CD4-positive, alpha-beta T cell treated with Interleukin-4 for 1 hour (primary cell): ENCODE measurements at regions not wholly inside any gene's neighbourhood (a gene's known extent, or its start where the extent isn't known, plus 50 kb on each side); places are given as distances from the start of the nearest gene placed in this dataset.

Experiments
- DNase-seq, 2 donors: peaks; one replicate each; pipeline ENCODE4 v3.0.0-alpha.2; 2020 to 2022

DNA sequence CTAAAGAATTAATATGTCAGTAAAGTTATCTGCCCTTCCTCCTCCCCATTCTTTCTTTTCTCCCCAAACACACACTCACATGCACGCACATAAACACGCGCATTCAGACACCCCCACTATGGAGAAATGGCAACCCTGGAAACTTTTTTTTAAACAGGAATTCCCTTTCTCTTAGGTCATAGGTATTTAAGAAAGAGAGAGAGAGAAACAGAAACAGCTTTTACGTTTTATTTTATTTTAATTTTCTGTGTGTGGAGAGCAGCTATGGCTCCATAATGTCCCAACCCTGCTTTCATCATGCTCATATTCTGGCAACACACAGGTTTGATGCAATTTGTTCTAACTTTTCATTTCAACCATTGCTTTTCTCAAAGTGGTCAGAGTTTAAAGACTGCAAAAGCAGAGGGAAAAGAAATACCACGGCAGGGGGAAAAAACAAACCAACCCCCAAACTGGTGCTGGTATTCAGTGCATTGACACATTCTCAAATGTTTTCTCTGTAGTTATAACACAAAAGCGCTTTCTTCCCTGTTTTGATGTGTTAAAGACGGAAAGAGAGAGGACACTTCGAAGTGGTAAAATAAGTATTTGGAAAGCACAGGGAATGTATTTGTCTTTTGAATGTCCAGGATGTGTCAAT lies 126.0 kb upstream of the TMEM161B start:
- no peak for DNase-seq

DNA sequence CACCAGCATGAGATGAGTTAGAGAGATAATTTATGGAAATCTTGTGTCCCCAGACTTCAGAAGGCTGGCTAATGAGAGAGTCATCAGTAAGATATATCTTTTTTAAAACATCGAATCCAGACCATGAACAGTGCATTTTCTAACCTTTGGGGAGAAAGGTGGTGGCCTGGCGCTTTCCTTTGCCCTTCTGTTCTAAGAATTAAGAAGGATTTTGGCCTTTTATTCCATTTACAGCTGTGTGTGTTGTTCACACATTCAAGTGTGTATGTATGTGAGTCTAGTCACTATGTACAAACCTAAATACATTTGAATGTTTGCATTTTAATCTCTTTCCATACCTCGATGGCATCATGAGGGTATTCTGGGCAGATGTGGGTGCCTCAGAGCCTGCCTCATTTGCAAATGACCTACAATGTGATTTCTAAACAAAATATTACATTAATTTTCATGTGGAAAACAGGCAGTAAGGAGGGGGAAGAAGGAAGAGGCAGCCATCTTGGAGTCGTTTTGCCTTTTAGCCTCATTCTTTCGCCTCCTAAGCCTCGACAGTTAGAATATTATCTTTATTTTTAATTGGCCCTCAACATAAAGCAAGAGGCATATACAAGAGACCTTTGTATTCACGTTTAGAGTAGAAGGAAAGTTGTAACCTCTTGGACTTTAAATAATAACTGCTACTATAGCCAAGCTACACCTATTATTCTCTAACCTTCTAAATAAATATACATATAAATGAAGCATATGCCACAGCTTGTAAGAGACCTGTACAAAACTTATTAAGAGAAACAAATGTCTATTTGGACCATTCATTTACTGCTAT lies 125.3 kb upstream of the TMEM161B start:
- no peak for DNase-seq

DNA sequence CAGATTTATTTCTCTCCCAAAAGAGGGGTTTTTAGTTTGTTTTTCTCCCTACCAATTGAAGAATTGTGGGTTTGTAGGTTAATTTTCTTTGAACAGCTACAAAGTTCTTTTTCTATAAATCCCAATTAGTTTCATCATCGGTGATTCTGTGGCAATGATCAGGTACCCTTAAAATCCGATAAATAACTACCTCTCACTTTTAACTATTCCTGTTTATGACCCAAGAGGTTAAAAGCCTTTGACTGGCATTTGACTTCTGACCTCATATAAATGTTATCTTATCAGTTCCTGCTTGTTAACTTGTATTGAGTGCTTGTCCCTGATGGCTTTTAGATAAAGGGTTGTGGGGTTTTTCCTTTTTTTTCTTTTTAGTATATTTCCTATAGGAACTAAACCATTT lies 124.4 kb upstream of the TMEM161B start:
- DNase-seq: no peak

DNA sequence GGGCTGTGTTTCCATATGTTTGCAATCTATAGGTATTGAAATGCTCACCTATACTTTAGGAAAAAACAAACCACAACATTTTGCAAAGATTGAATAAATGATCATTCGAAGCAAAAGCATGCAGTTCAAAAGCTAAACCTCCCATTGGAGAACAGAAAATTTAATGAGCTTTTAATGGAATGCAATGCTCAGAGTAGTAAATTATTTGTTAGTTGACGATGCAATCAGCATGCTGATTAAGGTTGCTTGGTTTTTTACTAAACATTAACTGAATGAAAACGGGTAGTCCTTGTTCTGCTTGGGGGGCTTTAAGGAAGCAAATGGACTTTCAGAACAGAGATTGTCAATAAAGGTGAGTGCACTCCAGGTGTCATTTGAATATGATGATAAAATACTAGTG lies 123.3 kb upstream of the TMEM161B start:
- no peak for DNase-seq

DNA sequence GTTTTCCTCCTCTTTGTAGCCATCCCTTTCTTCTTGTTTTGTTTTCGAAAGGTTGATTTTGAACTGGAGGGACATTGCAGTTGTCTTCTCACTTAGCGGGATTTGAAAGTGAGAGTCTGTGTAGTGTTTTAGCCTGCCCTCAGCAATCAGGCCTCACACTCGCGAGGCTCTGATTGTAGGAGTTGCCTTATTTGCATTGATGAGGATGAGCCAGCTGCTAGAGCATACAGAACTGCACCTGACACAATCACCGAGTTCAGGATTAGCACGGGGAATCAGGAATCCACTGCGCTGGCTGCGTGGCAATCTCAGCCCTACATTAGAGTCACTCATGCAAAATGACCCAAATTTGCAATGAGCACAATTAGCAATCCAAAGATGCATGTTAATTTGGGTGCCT lies 122.5 kb upstream of the TMEM161B start:
- no peak for DNase-seq

DNA sequence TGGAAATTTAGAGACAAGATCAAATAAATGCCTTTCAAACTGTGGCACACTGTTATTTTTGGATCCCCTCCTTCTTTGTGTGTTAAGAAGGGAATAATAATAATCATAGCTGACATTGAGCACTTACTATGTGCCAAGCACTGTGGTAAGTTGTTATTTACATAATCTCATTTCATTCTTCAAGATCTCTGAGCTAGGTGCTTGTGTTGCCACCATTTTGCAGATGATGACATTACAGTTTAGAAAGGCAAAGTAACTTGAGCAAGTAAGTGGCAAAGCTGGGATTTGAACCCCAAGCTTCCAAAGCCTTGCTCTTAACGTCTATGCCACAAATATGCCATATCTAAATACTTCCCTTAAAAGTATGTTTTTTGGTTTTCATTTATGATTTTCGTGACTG lies 121.8 kb upstream of the TMEM161B start:
- DNase-seq: no peak

DNA sequence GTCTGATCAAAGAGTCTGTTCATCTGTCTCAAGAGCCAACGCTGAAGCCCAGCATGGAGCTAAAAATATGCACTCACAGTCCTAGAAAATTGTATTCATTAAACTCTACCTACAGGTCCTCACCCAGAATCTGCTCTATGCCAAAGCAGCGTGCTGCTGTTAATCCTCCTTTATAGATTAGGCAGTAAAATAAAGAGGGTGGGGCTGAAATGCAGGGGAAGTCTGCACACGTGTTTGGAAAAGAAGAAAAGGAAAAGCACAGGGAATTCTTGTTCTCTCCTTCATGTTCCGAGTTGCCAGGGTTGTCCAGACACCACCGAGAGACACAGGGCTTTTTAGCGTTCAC lies 121.4 kb upstream of the TMEM161B start:
- DNase-seq: no peak

DNA sequence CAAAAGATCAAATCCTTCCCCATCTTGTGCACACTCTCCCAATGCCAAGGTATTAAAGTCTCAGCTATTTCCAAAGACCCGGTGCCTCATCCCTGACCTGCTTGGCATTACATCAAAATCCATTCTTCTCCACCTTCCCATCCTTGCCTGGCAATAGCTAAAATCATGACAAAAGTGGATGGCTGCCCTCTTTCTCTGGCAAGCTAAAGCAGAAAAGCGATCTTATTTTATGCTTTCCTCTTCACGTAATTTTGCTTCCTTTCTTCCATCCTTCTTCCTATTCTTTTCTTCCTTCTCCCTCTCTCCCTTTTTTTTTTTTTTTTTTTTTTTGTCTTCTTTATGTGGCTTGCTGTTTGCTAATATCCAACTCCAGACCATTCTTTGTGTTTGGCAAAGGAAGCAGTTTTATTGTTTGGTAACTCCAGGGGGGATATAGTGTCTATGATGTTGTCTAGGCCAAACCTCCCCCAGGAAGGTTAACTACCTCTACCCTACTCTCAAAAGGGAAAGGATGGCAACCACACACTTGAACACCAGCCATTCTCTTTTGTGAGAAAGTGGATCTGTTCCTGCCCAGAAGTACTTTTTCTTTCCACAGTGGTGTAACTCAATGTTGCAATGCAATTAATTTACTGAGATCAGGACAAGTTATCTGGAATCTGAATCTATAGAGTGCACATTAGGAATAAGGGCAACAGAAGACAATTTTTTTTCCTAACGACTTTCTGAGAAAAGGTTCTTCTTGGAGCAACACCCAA lies 120.9 kb upstream of the TMEM161B start:
- DNase-seq: no peak

DNA sequence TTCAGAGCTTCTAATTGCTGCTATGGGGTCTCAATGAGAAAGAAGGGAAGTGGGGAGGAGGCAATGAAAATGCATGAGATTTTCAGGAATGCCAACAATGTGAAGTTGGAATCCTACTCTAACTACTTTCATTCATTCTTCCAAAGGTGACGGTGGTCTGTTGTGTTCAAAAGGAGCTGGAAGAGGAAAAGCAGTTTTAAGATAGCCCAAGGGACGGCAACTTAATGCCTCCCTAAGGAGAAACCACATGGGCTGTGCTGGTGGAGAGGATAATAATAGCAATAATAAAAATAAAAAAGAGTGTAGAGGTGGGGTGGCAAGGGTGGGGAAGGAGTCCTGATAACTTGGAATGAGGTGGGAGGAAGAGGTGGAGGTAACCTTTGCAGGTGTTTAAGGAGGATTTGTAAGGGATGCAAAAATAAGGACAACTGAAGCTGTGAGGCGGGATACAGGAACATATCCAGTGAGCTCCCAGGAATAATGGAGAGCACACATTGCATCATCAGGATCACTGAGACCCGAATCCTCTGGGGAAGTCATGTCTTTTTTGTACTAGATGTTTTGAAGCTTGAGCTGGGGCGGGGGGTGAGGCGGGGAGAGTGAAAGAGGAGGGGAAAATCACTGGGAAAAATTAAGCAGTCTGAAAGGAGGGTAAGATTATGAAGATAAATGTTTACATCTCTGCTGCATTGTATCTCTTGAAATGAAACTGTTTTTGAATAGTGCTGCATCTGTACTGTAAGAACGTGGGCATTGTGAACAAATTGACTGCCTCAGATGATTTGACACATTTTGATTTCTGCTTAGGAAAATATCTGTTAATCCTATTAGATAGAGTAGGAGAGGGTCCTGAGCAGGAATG lies 120.1 kb upstream of the TMEM161B start:
- DNase-seq: no peak

DNA sequence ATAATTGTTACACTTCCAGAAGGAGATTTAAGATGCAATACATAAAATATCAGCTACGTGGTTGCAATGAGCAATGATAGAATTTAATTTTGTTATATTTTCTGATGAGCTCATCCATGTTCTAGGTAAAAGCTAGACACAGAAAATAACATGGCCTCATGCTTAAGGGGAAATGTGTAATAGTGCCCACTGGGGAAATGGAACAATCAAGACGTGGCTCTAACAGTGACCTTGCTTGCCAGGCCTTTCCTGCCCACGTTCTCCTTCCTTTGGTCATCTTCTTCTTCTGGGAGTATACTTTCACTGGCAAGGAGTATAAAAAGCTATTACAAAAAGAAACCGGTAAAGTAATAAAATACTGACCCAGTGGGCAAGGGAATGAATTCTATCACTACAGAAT lies 116.2 kb upstream of the TMEM161B start:
- no peak for DNase-seq

DNA sequence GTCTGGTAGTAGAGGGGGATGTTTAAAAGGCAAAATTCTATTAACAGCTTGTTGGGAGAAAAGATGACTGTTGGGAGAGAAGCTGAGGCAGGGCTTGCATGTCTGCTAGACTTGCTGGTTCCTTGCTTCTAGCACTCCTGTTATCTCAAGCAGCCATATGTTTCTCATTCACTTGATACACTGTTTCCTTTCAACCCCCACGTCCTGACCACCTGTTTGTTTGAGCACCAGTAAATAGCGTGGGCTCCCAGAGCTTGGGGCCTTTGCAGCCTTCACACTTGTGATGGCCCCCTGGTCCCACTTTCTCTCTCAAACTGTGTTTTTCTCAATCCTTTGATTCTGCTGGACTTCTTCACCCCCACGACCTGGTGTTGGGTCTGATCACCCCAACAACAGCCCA lies 111.7 kb upstream of the TMEM161B start:
- DNase-seq: no peak

DNA sequence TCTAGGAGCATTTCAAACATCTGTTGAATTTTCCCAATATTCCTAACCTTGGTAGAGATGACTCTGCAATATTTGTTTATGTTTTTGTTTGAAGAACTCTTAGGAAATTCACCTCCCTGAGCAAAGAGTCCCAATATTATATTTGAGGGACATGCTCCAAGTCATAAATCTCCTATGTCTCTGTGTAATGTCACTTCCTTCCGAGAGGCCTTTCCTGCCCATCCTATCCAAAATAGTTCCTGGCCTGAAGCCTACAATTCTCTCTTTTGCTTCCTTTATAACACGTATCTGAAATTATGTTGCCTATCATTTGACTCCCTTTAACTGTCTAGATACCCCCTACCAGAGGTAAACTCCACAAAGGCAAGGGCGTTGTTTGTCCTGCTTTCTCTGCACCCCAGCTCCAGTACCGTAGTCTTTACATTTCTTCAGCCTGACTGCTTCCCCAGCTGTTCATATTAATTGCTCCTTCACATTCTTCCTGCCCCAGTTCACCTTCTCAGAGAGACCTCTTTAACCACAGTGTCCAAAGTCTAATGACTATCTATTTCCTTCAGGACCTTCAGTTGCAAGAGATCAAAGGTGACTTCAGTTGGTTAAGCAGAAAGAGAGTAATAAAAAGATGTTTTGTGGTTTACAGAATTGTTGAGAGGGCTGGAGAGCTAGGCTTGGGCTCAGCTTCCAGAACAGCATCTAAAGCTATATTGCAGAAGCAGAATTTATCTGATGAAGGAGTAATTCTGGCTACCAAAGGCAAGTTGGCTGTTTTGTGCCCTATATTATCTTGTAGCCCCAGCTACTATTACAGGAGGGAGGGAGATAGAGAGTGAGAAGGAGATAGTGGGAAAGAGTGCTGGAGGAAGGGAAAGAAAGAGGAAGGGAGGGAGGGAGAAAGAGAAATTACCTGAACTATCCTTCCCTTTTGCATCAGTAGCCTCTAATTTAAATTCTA lies 109.3 kb upstream of the TMEM161B start:
- no peak for DNase-seq

DNA sequence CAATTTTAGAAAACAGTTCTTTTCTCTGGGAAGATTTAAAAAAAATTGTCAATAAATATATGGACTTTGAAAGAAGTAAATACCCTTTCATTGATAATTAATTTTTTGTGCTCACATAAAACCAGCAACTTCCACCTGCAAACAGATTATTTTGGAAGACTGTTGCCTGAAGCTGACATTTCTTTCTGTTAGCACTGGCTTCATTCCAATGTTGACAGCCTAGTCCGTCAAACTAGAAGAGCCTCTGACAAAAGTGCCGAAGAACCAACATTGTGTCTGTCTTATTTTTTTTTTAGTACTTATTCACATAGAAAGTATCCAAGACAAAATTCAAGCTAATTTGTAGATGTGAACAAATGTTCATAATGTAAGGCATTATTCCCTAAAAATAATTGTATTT lies 108.6 kb upstream of the TMEM161B start:
- no peak for DNase-seq

DNA sequence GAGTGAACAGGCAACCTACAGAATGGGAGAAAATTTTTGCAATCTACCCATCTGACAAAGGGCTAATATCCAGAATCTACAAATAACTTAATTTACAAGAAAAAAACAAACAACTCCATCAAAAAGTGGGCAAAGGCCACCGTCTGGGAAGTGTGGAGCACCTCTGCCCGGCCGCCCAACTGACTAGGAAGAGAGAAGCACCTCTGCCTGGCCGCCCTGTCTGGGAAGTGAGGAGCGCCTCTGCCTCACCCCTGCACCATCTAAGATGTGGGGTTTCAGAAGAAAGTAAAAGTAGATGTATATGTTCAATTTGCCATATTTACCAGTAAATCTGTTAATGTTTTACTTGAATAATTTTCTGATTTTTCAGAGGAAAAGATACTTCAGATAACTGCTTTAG lies 108.1 kb upstream of the TMEM161B start:
- no peak for DNase-seq

DNA sequence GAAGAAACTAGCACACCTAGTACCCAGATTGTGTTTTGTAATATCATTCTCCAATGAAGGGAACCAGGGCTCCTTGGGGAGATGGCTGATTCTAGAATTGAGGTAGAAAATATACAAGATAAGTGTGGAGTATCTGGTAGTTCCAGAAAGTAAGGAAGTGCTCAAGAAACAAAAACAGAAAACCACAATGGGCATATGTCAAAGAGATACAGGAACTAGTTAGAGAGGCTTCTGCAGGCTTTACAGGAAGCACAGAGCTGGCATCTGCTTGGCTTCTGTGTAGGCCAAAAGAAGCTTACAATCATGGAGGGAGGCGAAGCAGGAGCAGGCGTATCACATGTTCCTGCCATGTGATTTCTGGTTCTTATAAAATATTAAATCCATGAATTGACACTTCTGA lies 105.7 kb upstream of the TMEM161B start:
- DNase-seq: no peak

DNA sequence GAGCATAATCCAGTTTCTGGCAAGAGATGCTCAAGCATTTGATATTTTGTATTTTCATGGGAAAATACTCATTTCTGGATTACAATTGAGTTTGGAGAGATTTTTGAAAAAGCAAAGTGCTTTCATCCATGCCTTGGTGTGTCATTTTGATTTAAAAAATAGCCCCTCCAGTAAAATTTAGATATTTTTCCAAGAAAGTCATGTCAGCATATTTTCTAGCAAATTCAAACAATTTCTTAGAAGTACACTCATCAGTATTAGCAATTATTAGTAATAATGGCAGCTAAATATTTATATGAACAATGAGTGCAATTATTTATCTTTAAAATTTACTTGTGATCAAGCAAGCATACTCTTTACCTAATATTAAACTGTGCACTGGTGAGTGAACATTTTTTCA lies 102.2 kb upstream of the TMEM161B start:
- DNase-seq: no peak

DNA sequence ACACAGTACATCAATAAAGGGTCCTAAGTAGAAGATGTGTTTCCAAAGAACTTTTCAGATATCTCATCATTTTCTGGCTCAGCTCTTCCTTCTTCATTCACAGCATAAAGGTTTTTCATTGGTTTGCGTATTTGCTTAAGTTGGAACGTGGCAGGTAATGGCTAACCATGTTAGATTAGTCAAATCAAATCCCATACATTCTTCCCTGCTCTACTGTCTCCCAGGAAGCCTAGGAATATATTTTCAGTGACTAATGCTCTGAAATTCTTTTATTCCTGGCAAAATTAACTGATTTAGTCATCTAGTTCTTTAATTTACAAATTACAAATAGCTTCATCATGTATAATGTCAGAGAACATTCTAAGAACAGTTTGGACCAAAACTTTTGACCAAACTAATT lies 99.6 kb upstream of the TMEM161B start:
- no peak for DNase-seq

DNA sequence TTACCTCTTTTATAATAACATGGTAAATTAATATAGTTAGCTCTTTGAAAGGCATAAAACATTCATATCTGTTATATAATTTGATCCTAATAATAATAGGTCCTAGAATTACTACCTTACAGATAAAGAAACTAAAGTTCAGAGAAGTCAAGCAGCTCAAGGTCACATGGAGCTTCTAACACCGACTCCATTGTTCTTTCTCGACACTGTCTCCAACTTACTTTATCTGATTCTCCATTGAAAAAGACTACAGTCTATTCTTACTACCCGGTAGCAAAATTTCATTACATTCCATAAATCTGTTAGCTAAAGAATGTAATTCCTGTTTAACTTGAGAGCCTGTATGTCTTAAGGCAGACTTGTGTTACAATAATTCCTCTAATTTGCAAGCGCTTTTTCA lies 96.3 kb upstream of the TMEM161B start:
- DNase-seq: no peak

DNA sequence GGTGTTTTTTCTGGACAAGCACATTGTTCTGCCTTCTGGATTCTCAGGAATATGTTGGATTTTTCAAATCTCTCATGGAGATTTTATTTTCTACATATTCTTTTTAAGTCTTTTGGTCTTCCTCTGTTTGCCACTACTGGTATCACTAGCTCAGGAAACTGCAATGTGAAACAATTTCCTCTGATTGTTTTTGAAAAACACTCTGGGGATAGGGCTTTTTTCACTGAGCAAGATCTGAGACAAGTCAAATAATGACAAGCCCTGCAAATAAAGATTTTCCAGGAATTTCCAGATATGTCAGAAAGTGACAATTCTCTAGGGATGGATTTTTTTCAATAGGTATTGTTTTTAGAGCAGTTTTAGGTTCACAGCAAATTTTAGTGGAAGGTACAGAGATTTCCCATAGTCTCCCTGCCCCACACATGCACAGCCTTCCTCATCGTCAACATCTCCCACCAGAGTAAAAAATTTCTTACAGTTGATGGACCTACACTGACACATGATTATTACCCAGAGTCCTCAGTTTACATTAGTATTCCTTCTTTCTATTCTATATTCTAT lies 86.9 kb upstream of the TMEM161B start:
- DNase-seq: no peak

DNA sequence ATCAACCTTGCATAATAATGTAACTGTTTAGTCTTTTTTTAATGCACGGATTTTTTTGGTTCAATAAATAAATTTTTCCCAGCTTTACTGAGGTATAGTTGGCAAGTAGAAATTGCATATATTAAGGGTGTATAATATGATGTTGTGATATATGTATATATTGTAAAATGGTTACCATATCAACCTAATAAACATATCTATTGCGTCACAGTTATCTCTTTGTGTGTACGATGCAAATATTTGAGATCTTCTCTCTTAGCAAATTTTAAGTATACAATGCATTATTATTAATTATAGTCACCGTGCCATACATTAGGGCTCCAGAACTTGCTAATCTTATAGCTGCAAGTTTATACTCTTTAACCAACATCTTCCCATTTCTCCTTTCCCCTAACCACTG lies 57.2 kb upstream of the TMEM161B start:
- no peak for DNase-seq

DNA sequence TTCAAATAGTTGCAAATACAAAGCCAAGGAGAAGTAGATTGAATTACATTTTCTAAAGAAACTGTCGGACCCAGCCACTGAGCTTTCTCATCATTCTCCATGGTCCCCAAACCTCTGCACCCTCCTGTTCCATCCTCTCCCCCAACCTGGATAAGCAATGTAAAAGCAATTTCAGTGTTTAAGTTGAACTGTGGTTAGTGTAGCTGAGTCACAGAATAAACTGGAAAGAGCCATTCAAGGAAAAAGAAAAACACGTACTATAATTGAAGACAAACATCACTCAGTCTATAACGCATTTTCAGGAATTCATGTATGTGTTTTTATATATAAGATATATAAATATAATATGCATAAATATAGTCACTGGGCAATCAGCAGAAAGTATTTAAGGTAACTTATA lies 54.1 kb upstream of the TMEM161B start:
- DNase-seq: no peak
